ENCODE measurements at regions not wholly inside any gene's neighbourhood (a gene's known extent, or its start where the extent isn't known, plus 50 kb on each side); places are given as distances from the start of the nearest gene placed in this dataset.
"Not testable (repeated sequence)": the region's sequence is repeated elsewhere in the genome, so short reads cannot be mapped to it uniquely, and the experiment has no call there.

DNA sequence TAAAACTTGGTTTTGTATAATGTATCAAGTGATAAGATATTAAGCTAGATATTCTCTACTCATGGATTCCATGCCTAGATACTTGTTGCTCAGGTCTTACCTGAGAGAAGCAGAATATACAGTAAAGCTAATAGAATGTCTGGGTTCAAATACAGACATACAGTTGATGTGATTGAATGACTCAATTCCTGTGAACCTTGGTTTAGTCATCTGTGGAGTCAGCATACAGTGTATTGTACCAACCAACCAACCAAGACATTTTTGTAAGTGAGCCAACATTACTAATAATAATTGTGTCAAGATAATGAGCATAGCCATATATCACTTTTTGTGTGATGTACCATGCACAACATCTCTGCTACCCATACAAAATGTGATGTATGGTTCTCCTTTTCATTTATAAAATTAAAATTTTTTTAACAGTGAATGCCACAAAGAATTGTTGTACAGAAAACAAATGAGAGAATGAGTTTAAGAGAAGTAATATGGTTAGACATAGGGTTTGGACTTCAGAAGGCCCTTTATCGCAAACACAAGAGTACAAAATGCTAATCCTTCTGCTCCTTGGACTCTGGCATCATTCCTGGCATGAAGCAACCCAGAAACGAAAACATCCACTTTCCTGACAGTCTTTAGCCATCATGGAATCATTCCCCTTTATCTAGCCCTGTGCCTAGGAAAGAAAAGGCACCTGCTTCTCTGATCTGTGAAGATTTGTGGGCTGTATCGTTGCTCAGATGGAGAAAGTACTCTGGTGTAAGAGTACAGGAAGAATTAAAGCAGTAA is 977.2 kb upstream of the USP15 start:
- Mint-ChIP-seq H3K9me3 (no peaks in the 10 kb centered on the region), H3K4me1 (ENCODE audit: unreplicated experiment) (no peaks in the 10 kb centered on the region), H3K27me3 (no peaks in the 10 kb centered on the region), H3K4me3 (no peak overlapping the region), H3K36me3 (no peaks in the 10 kb centered on the region), H3K27ac (no peak overlapping the region)
- DNase-seq (ENCODE audit: extremely low spot score, unreplicated experiment), result no peak
- TF ChIP-seq CTCF (conservative IDR thresholded peaks at IDR 0.05), result no peak

DNA sequence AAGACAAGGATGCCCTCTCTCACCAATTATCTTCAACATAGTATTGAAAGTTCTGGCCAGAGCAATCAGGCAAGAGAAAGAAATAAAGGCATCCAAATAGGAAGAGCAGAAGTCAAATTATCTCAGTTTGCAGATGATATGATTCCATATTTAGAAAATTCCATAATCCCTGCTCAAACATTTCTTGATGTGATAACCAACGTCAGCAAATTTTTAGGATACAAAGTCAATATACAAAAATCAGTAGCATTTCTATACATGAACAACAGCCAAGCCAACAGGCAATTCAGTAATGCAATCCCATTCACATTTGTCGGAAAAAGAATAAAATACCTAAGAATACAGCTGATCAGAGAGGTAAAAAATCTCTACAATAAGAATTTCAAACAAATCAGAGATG is 969.7 kb upstream of the USP15 start:
- no peak overlapping the region for H3K27ac Mint-ChIP-seq
- no peaks in the 10 kb centered on the region for H3K36me3 Mint-ChIP-seq
- no peaks in the 10 kb centered on the region for H3K9me3 Mint-ChIP-seq
- no peaks in the 10 kb centered on the region for H3K27me3 Mint-ChIP-seq
- H3K4me1 Mint-ChIP-seq (ENCODE audit: unreplicated experiment), result no peaks in the 10 kb centered on the region
- DNase-seq (ENCODE audit: extremely low spot score, unreplicated experiment), result no peak
- TF ChIP-seq CTCF (conservative IDR thresholded peaks at IDR 0.05), result no peak
- H3K4me3 Mint-ChIP-seq, result no peak overlapping the region

DNA sequence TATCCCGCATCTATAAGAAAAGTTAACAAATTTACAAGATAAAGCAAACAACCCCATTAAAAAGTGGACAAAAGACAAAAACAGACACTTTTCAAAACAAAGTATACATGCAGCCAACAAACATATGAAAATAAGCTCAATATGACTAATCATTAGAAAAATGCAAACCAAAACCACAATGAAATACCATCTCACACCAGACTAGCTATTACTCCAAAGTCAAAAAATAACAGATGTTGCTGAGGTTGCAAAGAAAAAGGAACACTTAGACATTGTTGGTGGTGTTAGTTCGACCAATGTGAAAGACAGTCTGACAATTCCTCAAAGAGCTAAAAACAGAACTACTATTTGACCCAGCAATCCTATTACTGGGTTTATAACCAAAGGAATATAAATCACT is 968.6 kb upstream of the USP15 start:
- Mint-ChIP-seq H3K27ac (no peak overlapping the region), H3K9me3 (no peaks in the 10 kb centered on the region), H3K27me3 (no peaks in the 10 kb centered on the region), H3K36me3 (no peaks in the 10 kb centered on the region), H3K4me3 (no peak overlapping the region), H3K4me1 (ENCODE audit: unreplicated experiment) (no peaks in the 10 kb centered on the region)
- no peak for DNase-seq (ENCODE audit: extremely low spot score, unreplicated experiment)
- TF ChIP-seq CTCF (conservative IDR thresholded peaks at IDR 0.05), result no peak

DNA sequence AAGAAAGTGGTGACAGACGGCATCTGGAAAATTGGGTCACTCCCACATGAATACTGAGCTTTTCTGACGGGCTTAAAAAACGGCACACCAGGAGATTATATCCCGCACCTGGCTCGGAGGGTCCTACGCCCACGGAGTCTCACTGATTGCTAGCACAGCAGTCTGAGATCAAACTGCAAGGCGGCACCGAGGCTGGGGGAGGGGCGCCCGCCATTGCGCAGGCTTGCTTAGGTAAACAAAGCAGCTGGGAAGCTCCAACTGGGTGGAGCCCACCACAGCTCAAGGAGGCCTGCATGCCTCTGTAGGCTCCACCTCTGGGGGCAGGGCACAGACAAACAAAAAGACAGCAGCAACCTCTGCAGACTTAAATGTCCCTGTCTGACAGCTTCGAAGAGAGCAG is 966.2 kb upstream of the USP15 start:
- H3K36me3 Mint-ChIP-seq; DNase-seq (ENCODE audit: extremely low spot score, unreplicated experiment); H3K27me3 Mint-ChIP-seq; H3K9me3 Mint-ChIP-seq; H3K4me3 Mint-ChIP-seq; H3K4me1 Mint-ChIP-seq (ENCODE audit: unreplicated experiment); H3K27ac Mint-ChIP-seq: not testable (repeated sequence)

DNA sequence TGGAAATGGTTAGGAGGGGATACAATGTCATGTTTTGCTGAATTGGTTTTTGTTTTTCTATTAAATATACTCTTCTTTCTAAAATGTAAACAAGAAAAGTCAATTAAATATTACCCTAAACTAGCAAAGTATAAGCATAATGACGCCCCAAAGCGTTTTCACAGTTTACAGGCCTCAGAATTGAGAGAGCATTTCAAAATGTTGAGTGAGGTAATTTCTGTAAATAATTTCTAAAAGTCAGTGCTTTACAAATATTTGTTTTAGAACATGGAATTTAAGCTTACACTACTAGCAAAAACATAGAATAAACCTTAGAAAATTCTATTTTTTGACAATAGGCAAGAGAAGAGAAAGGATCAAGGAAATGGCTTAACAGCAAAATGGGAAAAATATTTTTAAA is 958.4 kb upstream of the USP15 start:
- H3K27ac Mint-ChIP-seq, result no peak overlapping the region
- H3K4me1 Mint-ChIP-seq (ENCODE audit: unreplicated experiment), result no peaks in the 10 kb centered on the region
- H3K27me3 Mint-ChIP-seq, result no peaks in the 10 kb centered on the region
- H3K4me3 Mint-ChIP-seq, result no peak overlapping the region
- no peak for DNase-seq (ENCODE audit: extremely low spot score, unreplicated experiment)
- no peaks in the 10 kb centered on the region for H3K9me3 Mint-ChIP-seq
- no peak for TF ChIP-seq CTCF (conservative IDR thresholded peaks at IDR 0.05)
- H3K36me3 Mint-ChIP-seq, result no peaks in the 10 kb centered on the region

- H3K36me3 Mint-ChIP-seq, result no peaks in the 10 kb centered on the region
- no peaks in the 10 kb centered on the region for H3K27me3 Mint-ChIP-seq
- no peak overlapping the region for H3K4me3 Mint-ChIP-seq
- no peaks in the 10 kb centered on the region for H3K9me3 Mint-ChIP-seq
- TF ChIP-seq CTCF (conservative IDR thresholded peaks at IDR 0.05), result no peak
- no peak for DNase-seq (ENCODE audit: extremely low spot score, unreplicated experiment)
- no peak overlapping the region for H3K27ac Mint-ChIP-seq
- H3K4me1 Mint-ChIP-seq (ENCODE audit: unreplicated experiment), result no peaks in the 10 kb centered on the region
Measured at GRCh38 chr12:61302282-61302681, 957.9 kb upstream of the USP15 start.
